BLaER1 treated with 17β-estradiol and CSF1 and Interleukin-3, amounts not matched to agents 10 nM and 100 nM (cell line): ENCODE measurements at regions not wholly inside any gene's neighbourhood (a gene's known extent, or its start where the extent isn't known, plus 50 kb on each side); places are given as distances from the start of the nearest gene placed in this dataset.
A peak's percentile ranks its signal among the peaks of the same experiment; 100 is the strongest.

Experiments
- H3K27ac ChIP-seq, 11 experiments: shearing (Covaris generic); formaldehyde crosslinking; 2 replicates each; pipeline ENCODE4 v1.8.1; 2022
- H3K27me3 ChIP-seq, 11 experiments: shearing (Covaris generic); formaldehyde crosslinking; 2 replicates each; pipeline ENCODE4 v1.8.1; 2022
- H3K36me3 ChIP-seq, 11 experiments: shearing (Covaris generic); formaldehyde crosslinking; 2 replicates each; pipeline ENCODE4 v1.8.1; 2022
- H3K4me1 ChIP-seq, 10 experiments: shearing (Covaris generic); formaldehyde crosslinking; 2 replicates each; pipeline ENCODE4 v1.8.1; 2022
- H3K4me2 ChIP-seq, 11 experiments: shearing (Covaris generic); formaldehyde crosslinking; 2 replicates each; pipeline ENCODE4 v1.8.1; 2022
- H3K4me3 ChIP-seq, 10 experiments: shearing (Covaris generic); formaldehyde crosslinking; 2 replicates each; pipeline ENCODE4 v1.8.1; 2022
- H3K9ac ChIP-seq, 11 experiments: shearing (Covaris generic); formaldehyde crosslinking; 2 replicates each; pipeline ENCODE4 v1.8.1; 2022
- H3K9me3 ChIP-seq, 11 experiments: shearing (Covaris generic); formaldehyde crosslinking; replicated peaks in 1 of 11; 2 replicates each; pipeline ENCODE4 v1.8.1; 2022
- H4K20me1 ChIP-seq, 11 experiments: shearing (Covaris generic); formaldehyde crosslinking; 2 replicates each; pipeline ENCODE4 v1.8.1; 2022
- Cebpa-rat ChIP-seq, 11 experiments: shearing (Covaris generic); IDR thresholded peaks; 2 replicates each; pipeline ENCODE4 v1.8.1; 2022

GRCh38 chr3:124291008-124291407 is 299.1 kb upstream of the ROPN1 start:
- TF ChIP-seq Cebpa-rat (IDR thresholded peaks at IDR 0.05), result no peak
- Histone ChIP-seq H3K36me3 (no peaks in the 10 kb centered on the region), H3K27me3 (no peaks in the 10 kb centered on the region)

GRCh38 chr3:124292329-124292728 is 300.4 kb upstream of the ROPN1 start:
- Histone ChIP-seq H3K4me2 (peak overlapping the region; percentile 2 to 60 (median 46); a peak in 19 of 22 replicates), H3K27me3 (no peaks in the 10 kb centered on the region), H3K9me3 (peaks cover 0 to 13% (median 7%) of the 10 kb centered on the region in 11 experiments; a peak in 10 of 22 replicates), H3K36me3 (no peaks in the 10 kb centered on the region), H3K4me1 (peaks cover 22 to 62% (median 46%) of the 10 kb centered on the region in 10 experiments), H3K9ac (no peak overlapping the region), H3K4me3 (no peak overlapping the region), H4K20me1 (no peaks in the 10 kb centered on the region), H3K27ac (no peak overlapping the region)
- TF ChIP-seq Cebpa-rat (IDR thresholded peaks at IDR 0.05), result no peak

More at GRCh38 chr3:124291008-124291407, 299.1 kb upstream of the ROPN1 start:
- no peak overlapping the region for H3K4me3 ChIP-seq
- H4K20me1 ChIP-seq, result no peaks in the 10 kb centered on the region
- H3K27ac ChIP-seq, result no peak overlapping the region
- peaks cover 0 to 13% (median 7%) of the 10 kb centered on the region in 11 experiments; a peak in 10 of 22 replicates for H3K9me3 ChIP-seq
- H3K4me2 ChIP-seq, result peak overlapping the region in 2 of 11 experiments; percentile 7 to 26; a peak in 1 of 22 replicates
- H3K9ac ChIP-seq, result no peak overlapping the region
- peaks cover 9 to 49% (median 35%) of the 10 kb centered on the region in 10 experiments for H3K4me1 ChIP-seq

- no peaks in the 10 kb centered on the region for H3K27me3 ChIP-seq
- TF ChIP-seq Cebpa-rat (IDR thresholded peaks at IDR 0.05), result no peak
- no peak overlapping the region for H3K9ac ChIP-seq
- no peak overlapping the region for H3K4me3 ChIP-seq
- no peaks in the 10 kb centered on the region for H3K36me3 ChIP-seq
- H3K4me2 ChIP-seq, result peak overlapping the region in 5 of 11 experiments; percentile 2 to 28 (median 10); a peak in 4 of 22 replicates
- H3K9me3 ChIP-seq, result peaks cover 0 to 8% (median 3%) of the 10 kb centered on the region in 11 experiments; a peak in 10 of 22 replicates
- peaks cover 34 to 74% (median 59%) of the 10 kb centered on the region in 10 experiments for H3K4me1 ChIP-seq
- no peak overlapping the region for H3K27ac ChIP-seq
- H4K20me1 ChIP-seq, result no peaks in the 10 kb centered on the region
Measured at GRCh38 chr3:124293584-124293983, 301.7 kb upstream of the ROPN1 start.

- TF ChIP-seq Cebpa-rat (IDR thresholded peaks at IDR 0.05), result no peak
- Histone ChIP-seq H4K20me1 (no peaks in the 10 kb centered on the region), H3K27me3 (no peaks in the 10 kb centered on the region), H3K4me2 (peak overlapping the region in 9 of 11 experiments; percentile 8 to 94 (median 90); a peak in 14 of 22 replicates), H3K4me3 (no peak overlapping the region), H3K4me1 (peaks cover 52 to 81% (median 72%) of the 10 kb centered on the region in 10 experiments), H3K36me3 (no peaks in the 10 kb centered on the region), H3K27ac (0 out of 22 replicates have a peak overlapping the region, but pooled peaks of 1 of the 11 experiments have one; percentile 85), H3K9ac (no peak overlapping the region), H3K9me3 (no peaks in the 10 kb centered on the region)
Measured at GRCh38 chr3:124295362-124295761, 303.4 kb upstream of the ROPN1 start.

GRCh38 chr3:124296406-124296805 is 304.5 kb upstream of the ROPN1 start:
- no peak for TF ChIP-seq Cebpa-rat (IDR thresholded peaks at IDR 0.05)
- peak overlapping the region; percentile 74 to 94 (median 89); a peak in 21 of 22 replicates for H3K4me2 ChIP-seq

GRCh38 chr3:124297062-124297980 is 305.4 kb upstream of the ROPN1 start:
- no peaks in the 10 kb centered on the region for H3K27me3 ChIP-seq
- no peak for TF ChIP-seq Cebpa-rat (IDR thresholded peaks at IDR 0.05)
- H3K27ac ChIP-seq, result peak overlapping the region in 8 of 11 experiments; percentile 84 to 92 (median 88); a peak in 16 of 22 replicates
- peaks cover 0 to 6% (median 0%) of the 10 kb centered on the region in 11 experiments; a peak in 3 of 22 replicates for H3K9me3 ChIP-seq
- H3K4me1 ChIP-seq, result peaks cover 52 to 90% (median 82%) of the 10 kb centered on the region in 10 experiments
- no peaks in the 10 kb centered on the region for H4K20me1 ChIP-seq
- H3K36me3 ChIP-seq, result no peaks in the 10 kb centered on the region; a peak in 1 of 22 replicates
- H3K9ac ChIP-seq, result peak overlapping the region in 8 of 11 experiments; percentile 69 to 79 (median 76); a peak in 11 of 22 replicates
- H3K4me2 ChIP-seq, result peak overlapping the region; percentile 74 to 94 (median 89)
- H3K4me3 ChIP-seq, result peak overlapping the region in 2 of 10 experiments; percentile 8 to 54; a peak in 1 of 20 replicates

More at GRCh38 chr3:124296406-124296805, 304.5 kb upstream of the ROPN1 start:
- peak overlapping the region in 8 of 11 experiments; percentile 28 to 92 (median 88); a peak in 13 of 22 replicates for H3K27ac ChIP-seq
- no peaks in the 10 kb centered on the region for H3K27me3 ChIP-seq
- H4K20me1 ChIP-seq, result no peaks in the 10 kb centered on the region
- H3K36me3 ChIP-seq, result no peaks in the 10 kb centered on the region; a peak in 1 of 22 replicates
- peaks cover 55 to 89% (median 82%) of the 10 kb centered on the region in 10 experiments for H3K4me1 ChIP-seq
- no peak overlapping the region; a peak in 1 of 20 replicates for H3K4me3 ChIP-seq
- H3K9ac ChIP-seq, result no peak overlapping the region; a peak in 1 of 22 replicates
- H3K9me3 ChIP-seq, result peaks cover 0 to under 1% (median 0%) of the 10 kb centered on the region in 11 experiments; a peak in 1 of 22 replicates

- Histone ChIP-seq H4K20me1 (no peaks in the 10 kb centered on the region), H3K9me3 (peaks cover 0 to 14% (median 7%) of the 10 kb centered on the region in 11 experiments; a peak in 13 of 22 replicates), H3K9ac (peak overlapping the region in 9 of 11 experiments; percentile 42 to 79 (median 76); a peak in 17 of 22 replicates), H3K4me2 (peak overlapping the region; percentile 74 to 94 (median 89)), H3K4me1 (peaks cover 50 to 83% (median 78%) of the 10 kb centered on the region in 10 experiments), H3K4me3 (peak overlapping the region in 8 of 10 experiments; percentile 6 to 54 (median 27); a peak in 12 of 20 replicates), H3K36me3 (peaks cover 0 to 4% (median 0%) of the 10 kb centered on the region in 11 experiments; a peak in 1 of 22 replicates), H3K27me3 (no peaks in the 10 kb centered on the region), H3K27ac (peak overlapping the region in 9 of 11 experiments; percentile 52 to 92 (median 88); a peak in 18 of 22 replicates)
- no peak for TF ChIP-seq Cebpa-rat (IDR thresholded peaks at IDR 0.05)
Measured at GRCh38 chr3:124298301-124298700, 306.4 kb upstream of the ROPN1 start.

- Histone ChIP-seq H3K9ac (peak overlapping the region in 9 of 11 experiments; percentile 42 to 79 (median 76); a peak in 17 of 22 replicates), H3K4me1 (peaks cover 50 to 77% (median 75%) of the 10 kb centered on the region in 10 experiments), H3K27ac (peak overlapping the region in 9 of 11 experiments; percentile 52 to 92 (median 88); a peak in 18 of 22 replicates), H3K4me2 (peak overlapping the region; percentile 74 to 94 (median 89)), H4K20me1 (no peaks in the 10 kb centered on the region), H3K9me3 (peaks cover 0 to 21% (median 12%) of the 10 kb centered on the region in 11 experiments; a peak in 16 of 22 replicates), H3K27me3 (no peaks in the 10 kb centered on the region), H3K36me3 (peaks cover 0 to 4% (median 0%) of the 10 kb centered on the region in 11 experiments; a peak in 1 of 22 replicates), H3K4me3 (peak overlapping the region in 8 of 10 experiments; percentile 5 to 54 (median 27); a peak in 11 of 20 replicates)
- TF ChIP-seq Cebpa-rat (IDR thresholded peaks at IDR 0.05), result peak in 2 of 11 experiments; percentile 18 to 43; a peak in 1 of 22 replicates
Measured at GRCh38 chr3:124298951-124299350, 307.0 kb upstream of the ROPN1 start.
